ENCODE measurements at regions not wholly inside any gene's neighbourhood (a gene's known extent, or its start where the extent isn't known, plus 50 kb on each side); places are given as distances from the start of the nearest gene placed in this dataset.

DNA sequence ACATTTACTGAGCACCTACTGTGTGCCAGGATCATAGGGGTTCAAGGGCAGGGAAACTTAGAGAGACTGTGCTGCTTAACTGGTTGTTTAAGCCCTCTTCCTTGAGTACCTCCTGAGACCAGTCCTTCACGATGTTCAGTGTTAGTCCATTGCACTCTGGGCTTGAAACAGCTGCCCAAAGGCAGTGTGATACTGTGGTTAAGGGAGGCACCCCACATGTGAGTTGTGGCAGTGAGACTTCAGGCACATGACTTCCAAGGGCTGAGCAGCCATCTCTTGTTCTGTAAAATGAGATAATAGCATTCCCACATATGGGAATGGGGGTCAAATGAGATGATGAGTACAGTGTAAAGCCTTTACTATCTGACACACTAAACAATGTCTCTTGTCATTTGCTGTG, 75.1 kb downstream of the LINGO1 start:
- H3K27ac Mint-ChIP-seq, result no peak overlapping the region

DNA sequence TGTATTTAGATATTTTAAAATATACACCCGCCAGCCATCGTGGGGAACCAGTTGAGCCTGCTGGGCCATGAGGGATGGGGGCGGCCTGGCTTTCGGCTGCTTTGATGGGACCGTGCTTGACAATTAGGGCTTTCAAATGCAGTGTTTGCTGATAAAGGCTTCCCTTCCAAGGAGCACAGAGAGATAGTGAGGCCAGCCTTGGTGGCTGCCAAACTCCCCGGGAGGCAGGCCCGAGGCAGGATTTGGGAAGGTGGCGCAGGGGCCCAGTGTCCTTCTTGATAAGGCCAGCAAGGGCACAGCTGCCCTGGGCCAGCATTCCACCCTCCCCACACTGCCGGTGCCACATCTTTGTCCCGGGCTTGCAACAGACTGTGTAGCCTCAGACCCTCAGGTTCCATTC, 75.6 kb downstream of the LINGO1 start:
- Mint-ChIP-seq H3K27me3 (peaks cover 9% of the 10 kb centered on the region), H3K36me3 (no peaks in the 10 kb centered on the region), H3K27ac (no peak overlapping the region), H3K4me1 (peaks cover 0 to 1% (median 0%) of the 10 kb centered on the region in 3 donors), H3K9me3 (no peaks in the 10 kb centered on the region), H3K4me3 (no peak overlapping the region)

More for the DNA sequence above, 75.1 kb downstream of the LINGO1 start:
- Mint-ChIP-seq H3K27me3 (peaks cover 9% of the 10 kb centered on the region), H3K36me3 (no peaks in the 10 kb centered on the region), H3K4me3 (no peak overlapping the region), H3K9me3 (no peaks in the 10 kb centered on the region), H3K4me1 (peaks cover 0 to 1% (median 0%) of the 10 kb centered on the region in 3 donors)

DNA sequence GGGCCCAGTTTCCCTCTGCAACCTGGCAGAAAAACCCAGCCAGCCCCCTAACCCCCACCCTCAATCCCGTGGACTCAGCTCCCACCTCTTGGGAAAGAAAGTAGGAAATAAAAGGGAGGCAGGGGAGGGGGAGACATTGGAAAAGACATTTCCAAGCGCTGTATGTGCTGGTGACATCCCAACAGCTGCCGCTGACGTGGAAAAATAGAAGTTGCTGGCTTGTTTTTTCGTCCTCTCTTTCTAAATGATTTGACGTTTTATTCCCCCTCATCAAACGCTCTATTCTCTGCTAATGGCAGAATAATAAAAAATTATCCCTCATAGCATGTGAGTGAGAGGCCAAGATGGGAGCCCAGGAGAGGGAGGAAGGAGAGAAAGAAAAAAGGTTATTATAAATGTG, 76.1 kb downstream of the LINGO1 start:
- H3K4me3 Mint-ChIP-seq, result no peak overlapping the region
- H3K9me3 Mint-ChIP-seq, result no peaks in the 10 kb centered on the region
- H3K4me1 Mint-ChIP-seq, result peaks cover 0 to 1% (median 0%) of the 10 kb centered on the region in 3 donors
- H3K36me3 Mint-ChIP-seq, result no peaks in the 10 kb centered on the region
- H3K27ac Mint-ChIP-seq, result peak overlapping the region in 2 of 3 donors; percentile 63 to 88
- peaks cover 9% of the 10 kb centered on the region for H3K27me3 Mint-ChIP-seq

DNA sequence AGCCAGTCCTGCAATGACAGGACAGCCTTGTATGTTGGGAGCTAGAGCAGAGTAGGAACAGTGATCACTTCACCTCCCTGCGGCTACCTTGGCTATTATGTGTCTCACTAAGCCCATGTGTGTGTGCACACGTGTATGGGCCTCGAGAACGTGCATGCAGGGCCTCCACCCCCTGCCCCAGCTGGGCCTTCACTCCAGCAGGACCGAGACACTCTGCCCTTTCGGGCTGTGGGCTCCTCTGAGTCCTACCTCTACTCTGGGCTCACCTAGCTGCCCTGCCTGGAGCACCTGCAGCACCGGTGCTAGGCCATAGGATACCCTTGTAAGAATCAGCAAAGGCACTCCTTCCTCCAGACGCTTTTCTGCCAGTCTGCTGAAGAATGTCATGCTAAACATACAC, 77.5 kb downstream of the LINGO1 start:
- Mint-ChIP-seq H3K36me3 (no peaks in the 10 kb centered on the region), H3K4me3 (no peak overlapping the region), H3K27ac (no peak overlapping the region), H3K27me3 (peaks cover 1% of the 10 kb centered on the region), H3K4me1 (peaks cover 0 to 1% (median 0%) of the 10 kb centered on the region in 3 donors), H3K9me3 (no peaks in the 10 kb centered on the region)

DNA sequence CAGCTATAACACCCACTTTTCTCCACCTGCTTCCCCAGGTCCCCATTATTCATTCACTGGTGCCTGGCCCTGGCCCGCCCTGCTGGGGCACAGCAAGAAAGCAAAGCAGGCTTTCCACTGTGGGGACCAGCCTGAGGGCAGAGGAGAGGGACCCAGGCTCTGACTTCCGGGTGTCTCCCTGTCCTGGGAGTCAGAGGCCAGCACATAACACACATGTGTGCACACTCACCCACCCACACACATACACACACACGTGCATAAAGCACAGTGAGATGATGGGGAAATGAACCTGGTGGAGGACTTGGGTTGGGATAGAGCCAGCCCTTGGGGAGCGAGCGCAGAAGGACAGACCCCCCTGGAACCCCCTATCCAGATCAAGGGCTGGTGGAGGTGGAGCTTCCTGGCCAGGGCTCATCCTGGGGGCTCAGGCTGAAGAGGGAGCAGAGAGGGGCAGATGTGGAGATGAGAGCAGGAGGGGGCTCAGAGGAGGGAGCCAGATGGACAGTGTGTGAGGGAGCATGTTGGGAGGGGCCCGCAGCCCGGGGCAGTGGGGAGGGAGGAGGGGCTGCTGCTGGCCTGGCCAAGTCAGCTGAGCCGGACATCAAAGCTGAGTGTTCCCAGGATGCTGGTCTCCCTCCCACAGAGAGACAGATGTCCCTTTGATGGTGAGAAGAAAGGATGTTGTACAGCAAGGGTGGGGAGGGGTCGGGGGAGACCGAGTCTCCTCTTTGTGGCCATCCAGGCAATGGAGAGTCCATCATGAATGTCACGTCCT, 78.2 kb downstream of the LINGO1 start:
- no peaks in the 10 kb centered on the region for H3K9me3 Mint-ChIP-seq
- H3K36me3 Mint-ChIP-seq, result no peaks in the 10 kb centered on the region
- H3K4me1 Mint-ChIP-seq, result peaks cover 0 to 1% (median 0%) of the 10 kb centered on the region in 3 donors
- H3K27me3 Mint-ChIP-seq, result no peaks in the 10 kb centered on the region
- no peak overlapping the region for H3K4me3 Mint-ChIP-seq
- no peak overlapping the region for H3K27ac Mint-ChIP-seq

DNA sequence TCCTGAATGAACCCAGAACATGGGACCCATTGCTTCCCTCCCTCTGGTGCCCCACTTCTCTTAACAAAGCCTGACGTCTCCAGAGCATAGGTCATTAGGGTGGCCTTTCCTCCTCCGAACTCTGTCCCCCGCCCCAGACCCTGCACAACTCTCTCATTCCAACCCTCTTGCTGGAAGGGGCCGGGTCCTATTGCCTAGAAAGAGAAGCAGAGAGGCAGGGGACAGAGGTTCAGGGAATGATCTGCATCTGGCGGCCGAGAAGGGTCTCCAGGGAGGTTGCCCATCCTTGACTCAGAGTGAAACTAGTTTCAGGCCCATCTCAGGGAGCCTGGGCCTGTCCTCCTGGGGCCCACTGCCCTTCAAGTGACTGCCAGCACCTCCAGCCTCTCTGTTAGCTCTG, 79.0 kb downstream of the LINGO1 start:
- Mint-ChIP-seq H3K4me3 (no peak overlapping the region), H3K27ac (no peak overlapping the region), H3K9me3 (no peaks in the 10 kb centered on the region), H3K27me3 (no peaks in the 10 kb centered on the region), H3K36me3 (no peaks in the 10 kb centered on the region), H3K4me1 (peaks cover 0 to 1% (median 0%) of the 10 kb centered on the region in 3 donors)

DNA sequence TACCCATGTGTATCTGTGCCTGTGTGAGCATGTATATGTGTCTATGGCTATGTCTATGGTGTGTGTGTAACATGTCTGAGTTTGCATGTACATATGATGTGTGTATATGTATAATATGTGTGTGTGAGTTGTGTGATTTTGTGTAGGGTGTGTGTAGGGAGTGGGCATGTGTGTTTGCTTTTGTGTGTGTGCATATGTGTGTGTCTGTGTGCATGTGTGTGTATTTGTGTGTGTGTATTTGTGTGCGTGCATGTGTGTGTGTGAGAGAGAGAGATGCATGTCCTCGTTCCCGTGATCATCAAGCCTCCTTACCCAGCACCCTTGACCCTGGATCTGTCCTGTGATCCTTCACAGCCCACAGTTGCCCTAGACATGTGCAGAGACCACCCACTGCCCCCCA, 79.5 kb downstream of the LINGO1 start:
- H3K36me3 Mint-ChIP-seq, result no peaks in the 10 kb centered on the region
- H3K27ac Mint-ChIP-seq, result peak overlapping the region in 1 of 3 donors; percentile 0
- no peak overlapping the region for H3K4me3 Mint-ChIP-seq
- H3K4me1 Mint-ChIP-seq, result peaks cover 0 to 1% (median 0%) of the 10 kb centered on the region in 3 donors
- H3K27me3 Mint-ChIP-seq, result no peaks in the 10 kb centered on the region
- no peaks in the 10 kb centered on the region for H3K9me3 Mint-ChIP-seq

DNA sequence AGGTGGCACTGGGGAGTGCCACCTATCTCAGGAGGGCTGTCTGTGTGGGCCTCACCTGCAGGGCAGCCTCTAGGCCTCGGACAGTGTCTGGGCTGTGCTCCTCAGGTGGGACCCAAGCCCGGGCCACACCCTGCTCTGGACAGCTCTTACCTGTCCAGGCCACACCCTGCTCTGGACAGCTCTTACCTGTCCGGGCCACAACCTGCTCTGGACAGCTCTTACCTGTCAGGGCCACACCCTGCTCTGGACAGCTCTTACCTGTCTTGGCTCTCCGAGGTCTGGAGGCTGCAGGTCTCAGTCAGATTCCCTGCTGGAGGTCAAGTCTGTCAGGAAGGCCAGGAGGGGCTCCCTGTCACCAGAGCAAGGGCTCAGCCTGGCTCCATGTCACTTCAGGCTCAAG, 80.6 kb downstream of the LINGO1 start:
- H3K27ac Mint-ChIP-seq, result no peak overlapping the region
- no peaks in the 10 kb centered on the region for H3K27me3 Mint-ChIP-seq
- peaks cover 1% of the 10 kb centered on the region for H3K36me3 Mint-ChIP-seq
- no peak overlapping the region for H3K4me3 Mint-ChIP-seq
- H3K9me3 Mint-ChIP-seq, result no peaks in the 10 kb centered on the region
- peaks cover 0 to 5% (median 2%) of the 10 kb centered on the region in 3 donors for H3K4me1 Mint-ChIP-seq

DNA sequence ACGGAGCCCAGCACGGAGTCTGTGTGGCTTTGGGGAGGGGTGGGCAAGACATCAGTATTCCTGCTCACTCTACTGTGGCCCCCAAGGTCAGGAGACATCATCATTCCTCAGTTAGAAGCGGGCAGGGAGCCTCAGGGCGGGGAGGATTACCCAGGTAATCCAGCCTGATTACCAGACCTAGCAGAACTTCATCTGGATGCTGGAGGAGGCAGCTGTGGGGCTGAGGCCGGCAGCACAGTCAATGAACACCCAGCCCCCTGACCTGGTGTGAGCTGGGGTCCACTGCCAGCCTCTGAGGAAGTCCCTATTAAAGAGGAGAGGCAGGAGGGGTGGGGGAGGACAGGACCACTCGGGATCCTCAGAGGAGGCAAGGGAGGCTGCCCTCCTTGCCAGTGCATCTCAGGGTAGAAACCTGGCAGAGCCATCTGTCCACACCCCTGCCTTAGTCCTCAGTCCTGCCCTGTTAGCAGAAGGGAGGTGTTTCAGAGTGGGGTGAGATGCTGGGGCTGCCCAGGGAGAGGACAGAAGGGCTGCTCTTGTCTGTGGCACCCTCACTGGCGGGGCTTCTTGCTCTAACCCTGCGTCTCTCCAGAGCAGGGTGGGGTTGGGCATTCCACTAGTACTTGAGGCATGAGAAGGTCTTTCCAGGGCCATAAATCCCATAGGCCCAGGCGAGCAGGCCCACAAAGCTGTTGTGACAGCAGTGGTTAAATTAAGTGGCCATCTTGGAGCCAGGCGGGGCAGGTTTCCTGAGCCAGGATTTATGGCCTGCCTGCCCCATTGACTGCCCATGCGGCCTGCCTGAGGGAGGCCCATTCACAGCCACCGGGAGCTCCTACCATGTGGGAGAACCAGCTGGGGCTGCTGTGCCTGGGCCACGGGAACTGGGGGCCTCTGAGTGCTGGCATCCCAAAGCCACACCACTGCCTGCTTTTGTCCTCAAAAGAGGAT, 82.1 kb downstream of the LINGO1 start:
- peaks cover 1% of the 10 kb centered on the region for H3K36me3 Mint-ChIP-seq
- peaks cover 0 to 3% (median 2%) of the 10 kb centered on the region in 3 donors for H3K4me1 Mint-ChIP-seq
- no peaks in the 10 kb centered on the region for H3K27me3 Mint-ChIP-seq

DNA sequence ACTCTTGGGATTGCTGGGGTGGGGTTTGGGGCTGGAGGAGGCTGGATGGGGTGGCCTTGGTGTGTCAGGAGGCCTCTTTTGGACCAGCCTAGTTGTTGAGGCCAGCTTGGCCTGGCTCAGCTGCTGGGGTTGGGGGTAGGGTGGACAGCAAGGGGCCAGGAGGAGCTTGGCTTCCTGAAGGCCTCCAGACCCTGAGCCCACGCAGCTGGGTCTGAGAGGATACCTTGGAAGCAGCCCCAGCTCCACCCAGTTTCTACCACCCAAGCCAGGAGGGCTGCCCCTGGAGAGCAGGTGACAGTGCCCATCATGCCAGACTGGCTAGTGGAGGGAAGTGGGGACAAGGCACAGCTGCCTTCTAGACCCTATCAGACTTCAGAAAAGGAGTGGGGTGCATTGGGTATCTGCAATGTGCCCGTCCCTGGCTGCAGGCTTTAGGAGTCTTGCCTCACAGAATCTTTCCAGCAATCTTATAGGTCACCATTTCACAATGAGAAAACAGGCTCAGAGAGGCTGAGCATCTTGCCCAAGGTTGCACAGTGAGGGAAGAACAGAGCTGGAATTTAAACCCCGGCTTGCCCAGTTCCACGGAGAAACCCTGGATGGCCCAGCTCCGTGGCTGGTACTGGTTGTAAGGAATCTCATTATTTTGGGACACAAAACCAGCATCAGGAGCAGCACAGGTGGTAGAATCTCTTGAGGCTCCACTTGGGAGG, 83.0 kb downstream of the LINGO1 start:
- peaks cover 0 to 3% (median 2%) of the 10 kb centered on the region in 3 donors for H3K4me1 Mint-ChIP-seq
- H3K27ac Mint-ChIP-seq, result no peak overlapping the region
- no peak overlapping the region for H3K4me3 Mint-ChIP-seq
- H3K27me3 Mint-ChIP-seq, result peaks cover 2% of the 10 kb centered on the region
- H3K36me3 Mint-ChIP-seq, result peaks cover 1% of the 10 kb centered on the region
- no peaks in the 10 kb centered on the region for H3K9me3 Mint-ChIP-seq

More for the DNA sequence above, 82.1 kb downstream of the LINGO1 start:
- no peak overlapping the region for H3K4me3 Mint-ChIP-seq
- H3K9me3 Mint-ChIP-seq, result no peaks in the 10 kb centered on the region
- H3K27ac Mint-ChIP-seq, result no peak overlapping the region

DNA sequence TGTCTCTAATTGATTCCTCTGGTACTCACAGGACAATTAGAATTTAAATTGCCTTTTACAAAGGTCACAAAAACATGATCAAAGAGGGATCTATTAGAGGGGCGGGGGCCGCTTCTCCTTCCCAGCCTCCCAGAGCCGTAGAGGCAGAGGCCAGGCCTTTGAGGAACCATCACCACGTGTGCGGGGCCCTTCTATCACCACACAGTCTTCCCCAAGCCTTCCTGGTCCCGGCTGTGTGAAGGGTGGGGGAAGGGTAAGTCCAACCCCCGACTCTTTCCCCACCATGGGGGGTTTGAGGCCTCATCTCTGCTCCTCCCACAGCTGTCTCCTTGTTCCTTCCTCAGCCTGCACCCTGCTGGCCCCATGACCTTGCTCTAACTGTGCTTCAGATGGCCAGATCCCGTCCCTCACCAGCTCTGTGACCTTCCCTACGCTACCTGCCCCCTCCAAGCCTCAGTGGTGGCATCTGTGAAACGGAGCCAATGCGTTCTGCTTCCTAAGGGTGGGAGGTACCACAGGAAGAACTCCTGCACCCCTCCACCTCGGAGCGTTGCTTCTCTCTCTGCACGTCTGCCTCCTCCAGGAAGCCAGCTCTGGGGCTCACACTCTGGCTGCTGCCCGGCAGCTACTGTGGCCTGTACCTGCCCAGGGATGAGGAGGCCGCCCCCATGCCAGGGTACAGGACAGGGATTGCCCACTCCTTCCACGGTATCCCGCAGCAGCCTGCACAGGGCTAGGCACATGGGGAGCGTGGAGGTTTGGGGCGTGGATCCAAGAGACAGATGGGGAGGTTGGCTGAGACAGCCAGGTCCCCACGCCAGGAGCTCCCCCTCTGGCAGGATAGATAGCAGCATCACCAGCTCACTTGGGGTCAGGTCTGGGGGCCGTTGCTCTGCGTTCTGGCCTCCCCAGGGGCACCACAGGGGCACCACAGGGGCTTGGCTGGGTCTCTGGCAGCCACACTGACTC, 83.8 kb downstream of the LINGO1 start:
- H3K4me1 Mint-ChIP-seq, result peaks cover 0 to 3% (median 2%) of the 10 kb centered on the region in 3 donors

DNA sequence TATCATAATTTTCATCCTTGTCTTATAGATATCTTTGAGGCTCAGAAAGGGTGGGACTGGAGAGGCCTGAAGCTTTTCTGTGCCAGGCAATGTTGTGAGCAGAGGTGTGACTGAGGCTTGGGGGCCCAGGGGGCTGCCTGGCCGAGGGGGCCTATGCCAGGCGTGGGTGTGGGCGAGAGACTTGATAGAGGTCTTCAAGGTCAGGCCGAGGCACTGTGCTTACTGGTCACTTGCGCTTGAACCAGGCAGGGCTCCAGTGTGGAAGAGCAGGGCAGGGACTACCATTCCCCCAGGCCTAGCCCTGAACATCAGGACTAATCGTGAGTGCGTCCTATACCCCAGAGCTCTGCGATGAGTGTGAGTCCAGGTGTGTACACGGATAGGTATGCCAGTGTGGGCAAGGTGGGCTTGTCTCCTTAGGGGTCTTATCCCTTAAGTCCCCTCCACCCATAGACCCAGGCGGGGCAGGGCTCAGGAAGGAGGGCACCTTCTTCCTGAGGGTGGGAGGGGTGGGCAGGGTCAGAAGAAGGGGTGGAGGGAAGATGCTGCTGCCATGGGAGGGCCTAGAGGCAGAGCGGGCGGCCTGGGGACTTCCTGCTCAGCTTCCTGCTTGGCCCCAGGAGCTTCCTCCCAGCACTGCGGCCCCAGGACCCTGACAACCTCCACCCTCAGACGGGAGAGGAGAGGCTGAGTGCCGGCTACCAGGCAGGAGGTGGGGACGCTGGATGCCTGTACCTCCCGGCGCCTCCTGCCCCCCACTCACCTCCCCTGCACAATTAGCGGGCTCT, 84.7 kb downstream of the LINGO1 start:
- H3K36me3 Mint-ChIP-seq, result peaks cover 1% of the 10 kb centered on the region
- H3K4me1 Mint-ChIP-seq, result peaks cover 0 to 3% (median 3%) of the 10 kb centered on the region in 3 donors
- no peaks in the 10 kb centered on the region for H3K9me3 Mint-ChIP-seq
- no peak overlapping the region for H3K27ac Mint-ChIP-seq
- peak overlapping the region in 2 of 4 donors; percentile 80 to 91 for H3K4me3 Mint-ChIP-seq
- peaks cover 2% of the 10 kb centered on the region for H3K27me3 Mint-ChIP-seq

More for the DNA sequence above, 83.8 kb downstream of the LINGO1 start:
- H3K4me3 Mint-ChIP-seq, result peak overlapping the region in 2 of 4 donors; percentile 80 to 91
- H3K36me3 Mint-ChIP-seq, result peaks cover 1% of the 10 kb centered on the region
- no peaks in the 10 kb centered on the region for H3K9me3 Mint-ChIP-seq
- peak overlapping the region in 1 of 3 donors; percentile 76 for H3K27ac Mint-ChIP-seq
- H3K27me3 Mint-ChIP-seq, result peaks cover 2% of the 10 kb centered on the region

DNA sequence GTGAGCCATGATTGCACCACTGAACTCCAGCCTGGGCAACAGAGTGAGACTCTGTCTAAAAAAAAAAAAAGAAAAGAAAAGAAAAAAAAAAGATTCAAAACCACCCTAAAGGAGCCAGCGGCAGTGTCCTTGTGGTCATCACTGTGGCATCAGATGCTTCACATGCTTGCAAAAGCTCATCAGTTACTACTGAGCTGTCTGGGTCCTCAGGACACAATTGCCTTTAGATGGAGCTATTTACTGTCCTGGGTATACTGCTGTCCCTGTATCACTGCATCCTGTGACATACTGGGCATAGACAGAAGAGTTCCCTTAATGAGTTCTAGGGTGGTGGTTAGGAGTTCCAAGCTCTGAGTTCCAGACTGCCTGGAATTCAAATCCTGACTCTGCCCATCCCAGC, 85.8 kb downstream of the LINGO1 start:
- no peaks in the 10 kb centered on the region for H3K9me3 Mint-ChIP-seq
- H3K4me1 Mint-ChIP-seq, result peaks cover 0 to 6% (median 3%) of the 10 kb centered on the region in 3 donors
- no peak overlapping the region for H3K27ac Mint-ChIP-seq
- peaks cover 1% of the 10 kb centered on the region for H3K36me3 Mint-ChIP-seq
- H3K4me3 Mint-ChIP-seq, result no peak overlapping the region
- peaks cover 2% of the 10 kb centered on the region for H3K27me3 Mint-ChIP-seq

All from IgD-negative memory B cell (primary cell).